ENCODE measurements at regions not wholly inside any gene's neighbourhood (a gene's known extent, or its start where the extent isn't known, plus 50 kb on each side); places are given as distances from the start of the nearest gene placed in this dataset.

GRCh38 chr6:169014211-169015197 is 239.1 kb downstream of the THBS2 start:
- H3K4me3 Mint-ChIP-seq, result no peak overlapping the region
- no peak overlapping the region for H3K4me2 ChIP-seq
- no peaks in the 10 kb centered on the region for H3K36me3 ChIP-seq

DNA sequence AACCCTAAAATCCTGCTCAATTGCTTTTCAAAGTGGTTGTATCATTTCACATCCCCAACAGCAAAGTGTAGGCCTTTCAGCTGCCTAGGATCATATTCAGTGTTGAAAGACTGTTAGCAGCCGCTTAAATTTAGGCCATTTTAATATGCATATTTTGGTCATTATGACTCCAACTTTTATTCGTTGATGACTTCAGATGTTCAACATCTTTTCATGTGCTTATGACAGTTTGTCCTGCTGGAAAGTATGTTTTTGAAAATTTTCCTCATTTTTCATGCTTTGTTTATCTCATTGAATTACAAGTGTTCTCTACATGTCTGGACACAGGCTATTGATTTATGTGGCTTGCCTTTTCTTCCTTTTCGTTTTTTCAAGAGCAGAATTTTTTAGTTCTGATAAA is 244.0 kb downstream of the THBS2 start:
- Mint-ChIP-seq H3K9me3 (peaks cover 5% of the 10 kb centered on the region), H3K36me3 (no peaks in the 10 kb centered on the region)
- H4K20me1 ChIP-seq (ENCODE audit: low read depth), result no peaks in the 10 kb centered on the region

More at GRCh38 chr6:169014211-169015197, 239.1 kb downstream of the THBS2 start:
- peak overlapping the region; percentile 30 for H2AFZ ChIP-seq (replicated peaks)
- DNase-seq (ENCODE audit: low spot score), result no peak
- Mint-ChIP-seq H3K4me1 (peaks cover 5% of the 10 kb centered on the region), H3K36me3 (no peaks in the 10 kb centered on the region), H3K9me3 (peaks cover 30% of the 10 kb centered on the region), H3K27me3 (ENCODE audit: insufficient read depth, low read depth) (peaks cover 3% of the 10 kb centered on the region), H3K27ac (no peak overlapping the region)
- H3K27me3 ChIP-seq, result no peaks in the 10 kb centered on the region
- no peak overlapping the region for H3K9ac ChIP-seq
- TF ChIP-seq EZH2 (IDR thresholded peaks at IDR 0.05) (no peak), CTCF (IDR thresholded peaks at IDR 0.05) (no peak), EZH2phosphoT487 (IDR thresholded peaks at IDR 0.05) (no peak)
- no peaks in the 10 kb centered on the region for H4K20me1 ChIP-seq (ENCODE audit: low read depth)
- no peaks in the 10 kb centered on the region for H3K9me3 ChIP-seq (ENCODE audit: low read depth)
- no peaks in the 10 kb centered on the region for H3K79me2 ChIP-seq (ENCODE audit: low read depth)
- H3K27ac ChIP-seq, result no peak overlapping the region
- no peaks in the 10 kb centered on the region for H3F3A ChIP-seq (ENCODE audit: low read depth)
- no peaks in the 10 kb centered on the region for H3K4me1 ChIP-seq
- no peak overlapping the region for H3K4me3 ChIP-seq

GRCh38 chr6:169008641-169009257 is 244.9 kb downstream of the THBS2 start:
- Histone ChIP-seq H3K36me3 (no peaks in the 10 kb centered on the region), H3K9ac (no peak overlapping the region), H3K27me3 (no peaks in the 10 kb centered on the region), H4K20me1 (ENCODE audit: low read depth) (no peaks in the 10 kb centered on the region), H3K4me1 (no peaks in the 10 kb centered on the region), H3K79me2 (ENCODE audit: low read depth) (no peaks in the 10 kb centered on the region), H3K27ac (no peak overlapping the region), H3F3A (ENCODE audit: low read depth) (no peaks in the 10 kb centered on the region), H3K9me3 (ENCODE audit: low read depth) (no peaks in the 10 kb centered on the region), H3K4me3 (no peak overlapping the region), H2AFZ (replicated peaks) (no peak overlapping the region), H3K4me2 (no peak overlapping the region)
- Mint-ChIP-seq H3K9me3 (peaks cover 6% of the 10 kb centered on the region), H3K27ac (peak overlapping the region; percentile 29), H3K4me3 (no peak overlapping the region), H3K27me3 (ENCODE audit: insufficient read depth, low read depth) (no peaks in the 10 kb centered on the region), H3K4me1 (no peaks in the 10 kb centered on the region), H3K36me3 (no peaks in the 10 kb centered on the region)
- TF ChIP-seq EZH2phosphoT487 (IDR thresholded peaks at IDR 0.05) (no peak), EZH2 (IDR thresholded peaks at IDR 0.05) (no peak), CTCF (IDR thresholded peaks at IDR 0.05) (no peak)
- DNase-seq (ENCODE audit: low spot score), result no peak

More for the DNA sequence above, 244.0 kb downstream of the THBS2 start:
- Histone ChIP-seq H3K79me2 (ENCODE audit: low read depth) (no peaks in the 10 kb centered on the region), H3K4me2 (no peak overlapping the region), H3K4me3 (no peak overlapping the region), H3K4me1 (no peaks in the 10 kb centered on the region), H3K9me3 (ENCODE audit: low read depth) (no peaks in the 10 kb centered on the region), H3K27ac (no peak overlapping the region), H3K36me3 (no peaks in the 10 kb centered on the region), H2AFZ (replicated peaks) (no peak overlapping the region), H3F3A (ENCODE audit: low read depth) (no peaks in the 10 kb centered on the region), H3K9ac (no peak overlapping the region), H3K27me3 (no peaks in the 10 kb centered on the region)
- Mint-ChIP-seq H3K4me3 (no peak overlapping the region), H3K27ac (no peak overlapping the region), H3K27me3 (ENCODE audit: insufficient read depth, low read depth) (no peaks in the 10 kb centered on the region), H3K4me1 (peaks cover 2% of the 10 kb centered on the region)
- no peak for DNase-seq (ENCODE audit: low spot score)
- TF ChIP-seq EZH2phosphoT487 (IDR thresholded peaks at IDR 0.05) (no peak), CTCF (IDR thresholded peaks at IDR 0.05) (no peak), EZH2 (IDR thresholded peaks at IDR 0.05) (no peak)
